ENCODE measurements at regions not wholly inside any gene's neighbourhood (a gene's known extent, or its start where the extent isn't known, plus 50 kb on each side); places are given as distances from the start of the nearest gene placed in this dataset.

DNA sequence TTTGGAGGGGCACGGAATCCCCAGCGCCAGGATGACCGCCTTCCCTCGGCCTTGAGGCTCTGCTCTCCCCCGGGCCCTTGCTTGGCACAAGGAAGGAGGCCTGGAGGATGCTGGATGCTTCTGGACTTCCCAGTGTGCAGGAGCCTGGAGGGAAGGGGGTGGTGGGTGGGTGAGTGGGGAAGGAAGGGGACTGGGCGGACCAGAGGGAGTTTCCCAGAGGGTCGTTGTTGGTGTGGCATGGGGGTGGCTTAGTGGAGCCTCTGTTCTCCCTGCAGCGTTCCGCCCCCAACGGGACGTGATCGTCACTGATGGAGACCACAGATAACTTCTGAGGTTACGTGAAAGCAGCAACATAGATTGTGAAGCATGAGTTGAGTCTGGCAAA is 140.0 kb downstream of the IRF8 start:
- TF ChIP-seq POLR2AphosphoS5 (IDR thresholded peaks at IDR 0.05; ENCODE audit: low read depth), result no peak
- TF ChIP-seq, protein P1, sequence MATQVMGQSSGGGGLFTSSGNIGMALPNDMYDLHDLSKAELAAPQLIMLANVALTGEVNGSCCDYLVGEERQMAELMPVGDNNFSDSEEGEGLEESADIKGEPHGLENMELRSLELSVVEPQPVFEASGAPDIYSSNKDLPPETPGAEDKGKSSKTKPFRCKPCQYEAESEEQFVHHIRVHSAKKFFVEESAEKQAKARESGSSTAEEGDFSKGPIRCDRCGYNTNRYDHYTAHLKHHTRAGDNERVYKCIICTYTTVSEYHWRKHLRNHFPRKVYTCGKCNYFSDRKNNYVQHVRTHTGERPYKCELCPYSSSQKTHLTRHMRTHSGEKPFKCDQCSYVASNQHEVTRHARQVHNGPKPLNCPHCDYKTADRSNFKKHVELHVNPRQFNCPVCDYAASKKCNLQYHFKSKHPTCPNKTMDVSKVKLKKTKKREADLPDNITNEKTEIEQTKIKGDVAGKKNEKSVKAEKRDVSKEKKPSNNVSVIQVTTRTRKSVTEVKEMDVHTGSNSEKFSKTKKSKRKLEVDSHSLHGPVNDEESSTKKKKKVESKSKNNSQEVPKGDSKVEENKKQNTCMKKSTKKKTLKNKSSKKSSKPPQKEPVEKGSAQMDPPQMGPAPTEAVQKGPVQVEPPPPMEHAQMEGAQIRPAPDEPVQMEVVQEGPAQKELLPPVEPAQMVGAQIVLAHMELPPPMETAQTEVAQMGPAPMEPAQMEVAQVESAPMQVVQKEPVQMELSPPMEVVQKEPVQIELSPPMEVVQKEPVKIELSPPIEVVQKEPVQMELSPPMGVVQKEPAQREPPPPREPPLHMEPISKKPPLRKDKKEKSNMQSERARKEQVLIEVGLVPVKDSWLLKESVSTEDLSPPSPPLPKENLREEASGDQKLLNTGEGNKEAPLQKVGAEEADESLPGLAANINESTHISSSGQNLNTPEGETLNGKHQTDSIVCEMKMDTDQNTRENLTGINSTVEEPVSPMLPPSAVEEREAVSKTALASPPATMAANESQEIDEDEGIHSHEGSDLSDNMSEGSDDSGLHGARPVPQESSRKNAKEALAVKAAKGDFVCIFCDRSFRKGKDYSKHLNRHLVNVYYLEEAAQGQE (IDR thresholded peaks at IDR 0.05; ENCODE audit: insufficient replicate concordance, low read depth), result no peak
- no peak for TF ChIP-seq CTCF (IDR thresholded peaks at IDR 0.05; ENCODE audit: insufficient read depth, low read length)
- no peak for TF ChIP-seq GABPA (IDR thresholded peaks at IDR 0.05; ENCODE audit: low read depth)
- no peak for TF ChIP-seq SPI1 (IDR thresholded peaks at IDR 0.05; ENCODE audit: borderline replicate concordance, low read depth)

Data from HL-60 (cell line).